Psoas muscle (tissue), 7 donors: ENCODE measurements at regions not wholly inside any gene's neighbourhood (a gene's known extent, or its start where the extent isn't known, plus 50 kb on each side); places are given as distances from the start of the nearest gene placed in this dataset.

Experiments used
- ATAC-seq, 4 donors: fragments of 200-7000 bp; cut with Tn5 transposase; one replicate each; pipeline ENCODE4 v1.9.1; 2020; ENCODE audit warnings: moderate library complexity in 3 of 4, mild to moderate bottlenecking in 2 of 4
- DNase-seq, 2 donors: peaks; one replicate each; pipeline ENCODE4 v3.0.0-alpha.2; 2020
- H3K27ac ChIP-seq: fragments of 200-600 bp; one replicate; pipeline ENCODE4 v1.8.0; 2022
- H3K27me3 ChIP-seq, 3 donors: fragments of 200-600 bp in 1 of 3; one replicate each; pipeline versions ENCODE4 v1.6.1 to v1.8.0; 2013 to 2022; ENCODE audit warnings: low read length in 2 of 3, mild to moderate bottlenecking in 2 of 3, moderate library complexity in 1 of 3; ENCODE audit not compliant: insufficient read depth in 3 of 3
- H3K36me3 ChIP-seq, 2 donors: fragments of 200-600 bp in 1 of 2; one replicate each; pipeline versions ENCODE4 v1.6.1 to v1.8.0; 2013 to 2022; ENCODE audit warnings: low read depth in 1 of 2, mild to moderate bottlenecking in 1 of 2, moderate library complexity in 1 of 2; ENCODE audit not compliant: insufficient read depth in 1 of 2
- H3K4me1 ChIP-seq: fragments of 200-600 bp; one replicate; pipeline ENCODE4 v1.8.0; 2022
- H3K4me3 ChIP-seq: fragments of 200-600 bp; one replicate; pipeline ENCODE4 v1.8.0; 2022; ENCODE audit warnings: mild to moderate bottlenecking
- H3K9me3 ChIP-seq: fragments of 200-600 bp; one replicate; pipeline ENCODE4 v1.8.0; 2022
- CTCF ChIP-seq: fragments of 200-600 bp; IDR thresholded peaks from one replicate; pipeline ENCODE4 v1.8.0; 2022; ENCODE audit warnings: antibody characterized with exemption
- WGBS, 3 donors: extraction: QIAGEN DNeasy Blood & Tissue Kit; methylation state at CpG; one replicate each; pipeline versions ENCODE4 v1.1.6 to v1.1.7; 2013; 5-methylcytosine and 5-hydroxymethylcytosine counted together
- intact Hi-C, 2 donors: fragments of 100-400 bp; cut with DNase I; formaldehyde crosslinking; loops; one replicate each; pipeline versions ENCODE4 v1.11.0 to v1.14.2; 2022
- donor health status: healthy with polysubstance abuse.
- donor health status: DM: no; HTN: no; CAD: no; lungs with moderate emphysema.
- donor health status: Bipolar disorder and iron deficiency.
- donor health status: healthy.
- donor health status: DM: yes; HTN: yes; CAD: no.
- donor health status: DM: no; HTN: no; CAD: no.
- donor health status: DM: yes; HTN: yes; CAD: no.

- Histone ChIP-seq H3K36me3 (no peaks in the 10 kb centered on the region), H3K4me3 (no peak overlapping the region), H3K9me3 (no peaks in the 10 kb centered on the region), H3K27ac (no peak overlapping the region), H3K27me3 (no peaks in the 10 kb centered on the region), H3K4me1 (no peaks in the 10 kb centered on the region)
- TF ChIP-seq CTCF = no peak
- DNase-seq = no peak
- intact Hi-C loops = loop anchor here in 1 of 2 donors (10.0 kb wide), 1 partner anchor 156 kb away; no protein-coding TSS in a partner anchor
- ATAC-seq = no peak
- 89 to 95% (median 91%) methylated on average over 8 of the region's 8 CpGs for WGBS, 3 donors
Observed at GRCh38 chr13:95498886-95499285, 53.6 kb upstream of the CLDN10 start.

DNA sequence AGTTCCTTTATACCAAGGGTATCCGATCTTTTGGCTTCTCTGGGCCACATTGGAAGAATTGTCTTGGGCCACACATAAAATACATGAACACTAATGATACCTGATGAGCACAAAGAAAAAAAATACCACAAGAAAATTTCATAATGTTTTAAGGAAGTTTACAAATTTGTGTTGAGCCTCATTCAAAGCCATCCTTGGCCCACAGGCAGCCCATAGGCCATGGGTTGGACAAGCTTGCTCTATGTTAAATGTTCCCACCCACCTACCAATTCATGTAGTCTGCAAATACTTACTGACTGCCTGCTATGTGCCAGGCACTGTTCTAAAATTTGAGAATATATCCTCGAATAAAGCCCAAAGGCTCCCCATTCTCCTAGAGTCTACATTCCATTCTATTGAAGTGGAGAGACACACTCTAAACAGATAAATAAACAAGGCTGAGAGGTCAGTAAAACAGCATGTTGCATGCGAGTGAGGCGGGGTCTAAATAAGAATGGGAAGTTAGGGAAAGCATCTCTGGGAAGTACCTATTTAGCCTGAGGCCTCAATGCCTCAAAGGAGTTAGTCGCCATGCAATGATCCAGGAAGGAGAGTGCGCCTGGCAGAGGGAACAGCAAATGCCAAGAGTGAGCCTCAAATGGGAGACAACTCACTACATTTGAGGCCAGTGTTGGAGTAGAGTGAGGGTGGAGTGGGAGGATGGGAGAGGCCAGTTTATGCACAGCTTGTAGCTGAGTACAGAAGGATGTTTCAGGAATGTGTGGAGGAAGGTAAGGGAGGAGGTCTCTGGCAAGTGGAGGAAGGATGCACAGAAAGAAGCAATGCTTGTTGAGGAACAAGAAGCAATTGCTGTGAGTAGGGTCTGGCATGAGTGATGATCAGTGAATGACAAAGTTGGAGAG, 52.5 kb upstream of the CLDN10 start:
- H3K4me3 ChIP-seq = no peak overlapping the region
- intact Hi-C loops = loop anchor here in 1 of 2 donors (10.0 kb wide), 1 partner anchor 155 kb away; no protein-coding TSS in a partner anchor
- no peak for TF ChIP-seq CTCF
- H3K27ac ChIP-seq = no peak overlapping the region
- DNase-seq = no peak
- no peaks in the 10 kb centered on the region for H3K4me1 ChIP-seq
- ATAC-seq = no peak
- no peaks in the 10 kb centered on the region for H3K9me3 ChIP-seq
- H3K36me3 ChIP-seq = no peaks in the 10 kb centered on the region
- H3K27me3 ChIP-seq = no peaks in the 10 kb centered on the region
- 89 to 93% (median 92%) methylated on average over 6 of the region's 6 CpGs for WGBS, 3 donors

- Histone ChIP-seq H3K4me3 (no peak overlapping the region), H3K27me3 (no peaks in the 10 kb centered on the region), H3K9me3 (no peaks in the 10 kb centered on the region), H3K36me3 (no peaks in the 10 kb centered on the region), H3K4me1 (no peaks in the 10 kb centered on the region), H3K27ac (no peak overlapping the region)
- TF ChIP-seq CTCF = no peak
- 67 to 76% (median 75%) methylated on average over 2 of the region's 2 CpGs for WGBS, 3 donors
- ATAC-seq (no peak), DNase-seq (no peak)
- intact Hi-C loops = no loop called here
Observed at GRCh38 chr13:95502216-95502615, 50.3 kb upstream of the CLDN10 start.
